ENCODE measurements at regions not wholly inside any gene's neighbourhood (a gene's known extent, or its start where the extent isn't known, plus 50 kb on each side); places are given as distances from the start of the nearest gene placed in this dataset.
"Not testable (repeated sequence)": the region's sequence is repeated elsewhere in the genome, so short reads cannot be mapped to it uniquely, and the experiment has no call there.

DNA sequence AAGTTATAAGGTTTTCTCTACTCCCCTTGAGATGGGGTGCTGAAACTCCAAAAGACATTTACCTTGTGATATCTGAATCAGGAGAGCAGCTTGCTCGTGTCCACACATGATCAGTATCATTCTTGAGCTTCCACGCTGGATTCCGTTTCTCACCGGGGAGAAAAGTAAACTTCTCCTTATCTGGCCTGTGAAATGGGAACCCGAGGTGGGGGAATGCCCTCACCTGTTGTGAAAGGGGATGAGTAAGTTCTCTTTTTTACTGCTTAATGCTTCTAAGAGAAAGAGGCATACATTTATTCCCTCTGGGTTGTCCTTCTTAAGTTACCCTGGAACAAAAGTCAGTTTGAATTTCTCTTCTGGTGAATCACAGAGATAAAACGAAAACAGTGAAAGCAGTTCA is 440.5 kb upstream of the ADAMTS9 start:
- TF ChIP-seq, protein P1, sequence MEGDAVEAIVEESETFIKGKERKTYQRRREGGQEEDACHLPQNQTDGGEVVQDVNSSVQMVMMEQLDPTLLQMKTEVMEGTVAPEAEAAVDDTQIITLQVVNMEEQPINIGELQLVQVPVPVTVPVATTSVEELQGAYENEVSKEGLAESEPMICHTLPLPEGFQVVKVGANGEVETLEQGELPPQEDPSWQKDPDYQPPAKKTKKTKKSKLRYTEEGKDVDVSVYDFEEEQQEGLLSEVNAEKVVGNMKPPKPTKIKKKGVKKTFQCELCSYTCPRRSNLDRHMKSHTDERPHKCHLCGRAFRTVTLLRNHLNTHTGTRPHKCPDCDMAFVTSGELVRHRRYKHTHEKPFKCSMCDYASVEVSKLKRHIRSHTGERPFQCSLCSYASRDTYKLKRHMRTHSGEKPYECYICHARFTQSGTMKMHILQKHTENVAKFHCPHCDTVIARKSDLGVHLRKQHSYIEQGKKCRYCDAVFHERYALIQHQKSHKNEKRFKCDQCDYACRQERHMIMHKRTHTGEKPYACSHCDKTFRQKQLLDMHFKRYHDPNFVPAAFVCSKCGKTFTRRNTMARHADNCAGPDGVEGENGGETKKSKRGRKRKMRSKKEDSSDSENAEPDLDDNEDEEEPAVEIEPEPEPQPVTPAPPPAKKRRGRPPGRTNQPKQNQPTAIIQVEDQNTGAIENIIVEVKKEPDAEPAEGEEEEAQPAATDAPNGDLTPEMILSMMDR (IDR thresholded peaks at IDR 0.05; ENCODE audit: insufficient read depth, low read length) = no peak
- no peak for DNase-seq (ENCODE audit: low read depth)
- no peak overlapping the region for H3K4me3 ChIP-seq (ENCODE audit: low read depth, low read length)

DNA sequence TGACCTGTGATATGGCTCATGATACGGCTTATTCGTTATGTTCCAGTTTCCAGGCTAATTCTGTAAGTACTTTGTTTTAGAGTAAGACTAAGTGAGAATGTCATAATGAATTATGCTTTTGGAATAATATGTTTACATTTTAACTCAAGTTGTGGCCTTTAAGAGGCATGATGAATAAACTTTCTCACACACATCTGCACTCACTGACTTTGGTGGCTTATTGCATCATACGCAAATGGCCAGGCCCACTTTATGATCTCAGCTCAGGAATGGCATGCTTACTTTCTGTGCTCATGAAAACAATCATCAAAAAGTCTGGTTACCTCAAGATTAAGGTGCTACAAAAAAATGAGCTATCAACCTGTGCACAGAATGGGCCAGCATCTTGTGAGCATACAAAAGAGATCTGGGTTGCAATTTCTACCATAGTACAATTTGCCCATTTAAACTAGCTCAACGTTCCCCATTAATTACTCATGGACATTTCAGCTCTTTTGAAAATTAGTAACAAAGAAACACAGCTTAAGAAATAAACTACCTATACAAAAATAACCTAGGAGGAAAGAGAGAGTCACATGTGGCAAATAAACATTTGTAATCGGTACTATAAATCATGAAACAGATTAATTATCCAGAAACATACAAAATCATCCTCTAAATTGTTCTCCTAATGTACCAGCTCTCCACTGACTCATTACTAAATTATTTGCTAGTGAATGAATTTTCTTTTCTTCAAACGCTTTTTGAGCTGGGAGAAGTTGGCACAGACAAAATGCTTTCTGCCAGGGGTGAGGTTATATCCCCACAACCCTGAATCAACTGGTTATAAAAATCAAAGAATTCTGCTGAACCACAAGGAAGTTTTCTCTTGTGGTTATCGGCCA is 439.0 kb upstream of the ADAMTS9 start:
- H3K4me3 ChIP-seq (ENCODE audit: low read depth, low read length) = no peak overlapping the region
- TF ChIP-seq, protein P1 (IDR thresholded peaks at IDR 0.05; ENCODE audit: insufficient read depth, low read length) = no peak
- peak; percentile 47 for DNase-seq (ENCODE audit: low read depth)

DNA sequence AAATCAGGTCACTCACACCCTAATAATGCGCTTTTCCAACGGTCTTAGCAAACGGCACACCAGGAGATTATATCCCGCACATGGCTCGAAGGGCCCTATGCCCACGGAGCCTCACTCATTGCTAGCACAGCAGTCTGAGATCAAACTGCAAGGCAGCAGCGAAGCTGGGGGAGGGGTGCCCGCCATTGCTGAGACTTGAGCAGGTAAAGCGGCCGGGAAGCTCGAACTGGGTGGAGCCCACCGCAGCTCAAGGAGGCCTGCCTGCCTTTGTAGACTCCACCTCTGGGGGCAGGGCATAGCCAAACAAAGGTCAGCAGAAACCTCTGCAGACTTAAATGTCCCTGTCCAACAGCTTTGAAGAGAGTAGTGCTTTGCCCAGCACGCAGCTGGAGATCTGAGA is 432.4 kb upstream of the ADAMTS9 start:
- H3K4me3 ChIP-seq (ENCODE audit: low read depth, low read length); DNase-seq (ENCODE audit: low read depth): not testable (repeated sequence)

DNA sequence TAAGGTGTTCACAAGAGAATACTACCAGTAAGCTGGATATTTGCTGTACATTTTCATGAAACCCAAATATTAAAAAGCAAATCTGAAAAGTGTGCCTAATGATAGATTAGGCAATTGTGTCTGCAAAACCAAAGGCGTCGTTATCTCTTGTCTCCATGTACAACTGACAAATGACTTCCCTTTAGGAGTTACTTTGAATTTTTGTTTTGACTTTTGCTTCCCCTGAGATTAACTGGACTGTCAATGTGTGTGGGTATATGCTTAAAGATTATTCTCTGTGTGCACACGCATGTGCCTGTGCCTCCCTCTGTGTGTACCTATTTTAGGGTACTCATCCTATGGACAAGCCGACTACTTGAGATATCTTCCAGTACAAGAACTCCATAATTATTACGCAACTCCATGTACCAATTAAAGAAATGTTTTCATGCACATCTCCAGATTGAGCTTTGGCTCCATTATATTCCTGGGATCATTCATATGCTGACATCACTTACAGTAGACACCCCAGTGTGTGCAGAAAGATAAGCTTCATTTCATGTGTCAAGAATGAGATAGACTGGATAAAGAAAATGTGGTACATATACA is 431.2 kb upstream of the ADAMTS9 start:
- no peak for DNase-seq (ENCODE audit: low read depth)
- TF ChIP-seq, protein P1 (IDR thresholded peaks at IDR 0.05; ENCODE audit: insufficient read depth, low read length) = no peak
- no peak overlapping the region for H3K4me3 ChIP-seq (ENCODE audit: low read depth, low read length)

DNA sequence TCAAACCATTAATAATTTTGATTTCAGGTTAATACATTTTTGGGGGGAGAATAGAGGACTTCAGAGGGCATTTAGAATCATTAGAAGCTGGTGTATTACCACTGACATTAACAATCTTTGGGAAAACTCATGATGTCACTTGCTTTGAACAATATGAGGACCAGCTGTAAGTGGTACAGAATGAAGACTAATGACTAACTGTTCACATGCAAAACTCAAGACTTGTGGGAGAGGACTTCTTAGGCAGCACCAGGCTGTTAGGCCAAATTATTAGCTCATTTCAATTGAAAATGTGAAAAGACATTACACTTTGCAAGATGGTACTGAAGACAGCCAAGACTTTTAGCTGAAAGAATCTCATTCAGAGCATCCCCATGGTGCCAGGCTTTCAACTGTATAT is 426.2 kb upstream of the ADAMTS9 start:
- no peak for DNase-seq (ENCODE audit: low read depth)
- TF ChIP-seq, protein P1 (IDR thresholded peaks at IDR 0.05; ENCODE audit: insufficient read depth, low read length) = no peak
- H3K4me3 ChIP-seq (ENCODE audit: low read depth, low read length) = no peak overlapping the region

DNA sequence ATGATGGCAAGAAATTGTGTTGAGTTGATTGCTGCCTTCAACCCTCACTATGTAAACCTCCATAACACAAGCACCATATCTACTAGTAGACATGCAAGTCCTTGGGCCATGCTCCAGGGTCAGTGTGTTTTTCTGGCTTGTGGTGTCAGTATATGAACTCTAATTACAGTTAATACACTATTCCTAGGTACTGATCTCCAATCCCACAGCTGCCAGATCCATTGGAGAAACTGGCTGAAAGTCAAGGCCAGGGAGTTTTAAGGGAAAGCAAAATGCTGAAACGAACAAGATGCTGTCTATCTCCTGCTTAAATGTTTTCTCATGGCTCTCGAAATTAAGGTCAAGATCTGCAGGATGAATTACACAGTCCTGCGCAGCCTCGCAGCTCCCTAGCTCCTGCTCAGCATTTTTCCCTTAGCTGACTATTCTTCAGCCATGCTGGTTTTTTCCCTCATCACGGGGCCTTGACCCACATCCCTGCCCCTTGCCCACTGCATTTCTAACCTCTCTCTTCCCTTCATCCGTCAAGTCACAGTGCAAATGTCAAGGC is 425.0 kb upstream of the ADAMTS9 start:
- TF ChIP-seq, protein P1 (IDR thresholded peaks at IDR 0.05; ENCODE audit: insufficient read depth, low read length) = no peak
- DNase-seq (ENCODE audit: low read depth) = no peak
- no peak overlapping the region for H3K4me3 ChIP-seq (ENCODE audit: low read depth, low read length)

DNA sequence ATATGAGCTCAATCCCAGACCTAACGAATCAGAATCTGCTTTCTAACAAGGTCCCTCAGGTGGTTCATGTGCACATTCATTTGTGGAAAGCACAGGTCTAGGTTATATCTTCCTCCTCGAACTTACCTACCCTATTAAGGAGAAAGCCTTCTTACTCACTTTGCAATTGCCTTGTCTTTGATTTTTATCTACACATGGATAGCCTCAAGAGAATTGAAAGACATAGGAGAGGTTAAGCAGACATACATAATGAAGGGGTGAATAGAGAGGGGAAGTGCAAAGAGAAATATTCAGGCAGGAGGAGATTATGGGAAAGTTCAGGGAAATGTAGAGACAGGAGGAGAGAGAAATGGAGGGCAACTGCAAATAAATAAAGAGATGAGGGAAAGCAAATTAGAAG is 422.9 kb upstream of the ADAMTS9 start:
- DNase-seq (ENCODE audit: low read depth) = no peak
- H3K4me3 ChIP-seq (ENCODE audit: low read depth, low read length) = no peak overlapping the region
- TF ChIP-seq, protein P1 (IDR thresholded peaks at IDR 0.05; ENCODE audit: insufficient read depth, low read length) = no peak

Measured in fibroblast of the aortic adventitia (primary cell).